ENCODE measurements at regions not wholly inside any gene's neighbourhood (a gene's known extent, or its start where the extent isn't known, plus 50 kb on each side); places are given as distances from the start of the nearest gene placed in this dataset.

- TF ChIP-seq CTCF (conservative IDR thresholded peaks at IDR 0.05; ENCODE audit: low read depth, low read length) (no peak), RAD21 (IDR thresholded peaks at IDR 0.05; ENCODE audit: low read length) (no peak), FOS (IDR thresholded peaks at IDR 0.05; ENCODE audit: low read depth, low read length) (no peak), POLR2A (IDR thresholded peaks at IDR 0.05; ENCODE audit: low read depth, low read length) (no peak), MAZ (IDR thresholded peaks at IDR 0.05; ENCODE audit: borderline replicate concordance, low read depth, low read length) (no peak), RCOR1 (IDR thresholded peaks at IDR 0.05; ENCODE audit: insufficient replicate concordance, low read length) (no peak), SMC3 (IDR thresholded peaks at IDR 0.05; ENCODE audit: low read depth, low read length) (no peak), MAFK (IDR thresholded peaks at IDR 0.05; ENCODE audit: low read depth, low read length) (no peak), CHD1 (IDR thresholded peaks at IDR 0.05; ENCODE audit: low read depth, low read length) (no peak), RFX5 (IDR thresholded peaks at IDR 0.05; ENCODE audit: low read depth, low read length) (no peak)
- TF ChIP-seq, protein P1, sequence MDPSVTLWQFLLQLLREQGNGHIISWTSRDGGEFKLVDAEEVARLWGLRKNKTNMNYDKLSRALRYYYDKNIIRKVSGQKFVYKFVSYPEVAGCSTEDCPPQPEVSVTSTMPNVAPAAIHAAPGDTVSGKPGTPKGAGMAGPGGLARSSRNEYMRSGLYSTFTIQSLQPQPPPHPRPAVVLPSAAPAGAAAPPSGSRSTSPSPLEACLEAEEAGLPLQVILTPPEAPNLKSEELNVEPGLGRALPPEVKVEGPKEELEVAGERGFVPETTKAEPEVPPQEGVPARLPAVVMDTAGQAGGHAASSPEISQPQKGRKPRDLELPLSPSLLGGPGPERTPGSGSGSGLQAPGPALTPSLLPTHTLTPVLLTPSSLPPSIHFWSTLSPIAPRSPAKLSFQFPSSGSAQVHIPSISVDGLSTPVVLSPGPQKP (IDR thresholded peaks at IDR 0.05; ENCODE audit: borderline replicate concordance, low read depth, low read length), result no peak
- TF ChIP-seq, protein P2, sequence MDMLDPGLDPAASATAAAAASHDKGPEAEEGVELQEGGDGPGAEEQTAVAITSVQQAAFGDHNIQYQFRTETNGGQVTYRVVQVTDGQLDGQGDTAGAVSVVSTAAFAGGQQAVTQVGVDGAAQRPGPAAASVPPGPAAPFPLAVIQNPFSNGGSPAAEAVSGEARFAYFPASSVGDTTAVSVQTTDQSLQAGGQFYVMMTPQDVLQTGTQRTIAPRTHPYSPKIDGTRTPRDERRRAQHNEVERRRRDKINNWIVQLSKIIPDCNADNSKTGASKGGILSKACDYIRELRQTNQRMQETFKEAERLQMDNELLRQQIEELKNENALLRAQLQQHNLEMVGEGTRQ (IDR thresholded peaks at IDR 0.05; ENCODE audit: low read depth, low read length), result no peak
Measured at GRCh38 chr3:26962492-26963360, 340.2 kb downstream of the LRRC3B start.

All from IMR-90 (cell line).